HG03520 (cell line): ENCODE measurements at regions not wholly inside any gene's neighbourhood (a gene's known extent, or its start where the extent isn't known, plus 50 kb on each side); places are given as distances from the start of the nearest gene placed in this dataset.

Source experiments
- ATAC-seq: cut with Tn5 transposase; IDR thresholded peaks from one replicate; pipeline ENCODE4 v1.9.1; 2021; ENCODE audit warnings: mild to moderate bottlenecking, moderate library complexity; ENCODE audit not compliant: unreplicated experiment

DNA sequence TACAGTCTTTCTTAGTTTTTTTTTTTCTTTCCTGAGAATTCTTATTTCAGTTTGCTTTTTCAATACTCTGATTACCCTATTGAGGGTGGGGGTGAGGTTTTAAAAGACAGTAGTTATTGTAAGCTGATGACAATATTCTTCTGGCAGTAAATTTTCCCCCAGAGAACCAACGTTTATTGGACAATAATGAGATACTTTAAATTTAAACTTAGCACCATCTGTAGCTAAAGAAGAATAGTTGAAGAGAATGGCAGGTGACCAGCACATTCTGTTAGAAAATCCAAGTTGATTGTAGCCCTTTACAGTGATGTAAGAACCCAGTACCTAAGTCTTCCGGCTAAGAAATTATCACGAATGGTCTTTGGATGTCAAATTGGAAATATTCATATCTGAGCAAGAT is 364.6 kb upstream of the LYPLAL1 start:
- ATAC-seq: no peak

DNA sequence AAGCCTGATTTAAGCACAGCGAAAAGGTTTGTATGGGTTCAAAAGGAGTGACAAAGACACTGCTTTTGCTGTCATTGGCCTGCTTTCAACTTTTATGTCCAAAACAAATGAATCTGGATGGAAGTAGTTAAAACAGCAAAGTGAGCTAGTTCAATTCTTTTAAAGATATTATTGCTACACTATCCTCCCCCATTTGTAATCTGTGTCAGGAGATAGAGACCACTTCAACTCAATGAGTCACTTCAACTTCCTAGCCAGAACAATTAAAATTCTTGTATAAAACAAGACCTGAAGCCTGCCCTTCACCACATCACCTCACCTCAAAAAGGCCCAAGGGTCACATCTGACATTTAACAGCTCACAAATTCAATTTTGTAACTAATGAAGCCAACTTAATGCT is 364.1 kb upstream of the LYPLAL1 start:
- no peak for ATAC-seq

DNA sequence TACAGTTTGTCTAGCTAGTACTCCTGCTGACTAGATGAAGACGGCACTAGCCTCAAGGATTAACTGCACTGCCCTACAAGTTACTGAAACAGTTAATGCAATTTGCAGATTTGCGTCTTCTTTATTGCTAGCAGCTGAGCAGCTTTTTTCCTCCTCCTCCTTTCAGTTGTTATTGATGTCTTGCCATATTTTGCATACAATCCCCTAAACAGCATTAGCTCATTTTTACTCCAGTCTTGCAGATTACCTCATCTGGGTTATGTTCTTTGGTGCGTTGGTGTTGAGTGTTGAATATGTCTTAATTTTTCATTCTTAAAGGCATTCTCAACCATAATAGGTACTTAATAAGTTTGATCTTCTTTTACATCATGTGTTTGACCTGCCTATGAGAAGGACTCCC is 363.4 kb upstream of the LYPLAL1 start:
- no peak for ATAC-seq

DNA sequence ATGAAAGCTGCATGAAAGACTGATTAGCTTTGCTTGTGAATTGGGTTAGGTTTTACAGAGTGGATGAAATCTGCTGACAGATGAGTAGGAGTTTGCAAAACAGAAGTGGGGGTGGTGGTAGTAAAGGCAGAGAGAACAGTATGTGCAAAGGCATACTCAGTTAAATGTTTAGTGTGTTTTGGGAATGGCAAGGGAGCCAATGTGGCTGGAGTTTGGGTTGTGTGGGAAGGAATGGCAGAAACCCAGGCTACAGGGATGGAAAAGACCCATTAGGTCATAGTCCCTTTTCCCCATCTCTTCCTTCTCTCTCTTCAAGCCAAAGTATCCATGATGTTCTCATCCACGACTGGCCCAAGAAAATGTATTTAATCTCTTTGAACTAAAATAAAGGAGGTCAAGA is 362.2 kb upstream of the LYPLAL1 start:
- no peak for ATAC-seq

DNA sequence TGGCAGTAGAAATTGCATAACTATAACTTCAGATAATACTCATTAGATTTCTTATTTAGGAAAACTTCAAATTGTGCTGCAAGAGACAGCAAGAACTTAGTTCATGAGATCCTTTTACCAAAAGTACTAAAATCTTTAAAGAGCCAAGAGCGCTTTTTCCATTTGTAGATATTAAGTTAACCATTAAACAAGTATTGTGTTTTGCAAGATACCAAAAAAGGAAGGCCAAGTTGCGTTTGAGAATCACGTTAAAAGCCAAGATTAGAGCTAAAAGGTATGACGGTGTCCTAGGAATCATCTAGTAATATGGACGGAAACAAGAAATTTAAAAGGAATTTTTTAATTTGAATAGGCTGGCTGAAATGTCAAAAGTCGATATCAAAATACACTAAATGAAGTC is 361.3 kb upstream of the LYPLAL1 start:
- no peak for ATAC-seq

DNA sequence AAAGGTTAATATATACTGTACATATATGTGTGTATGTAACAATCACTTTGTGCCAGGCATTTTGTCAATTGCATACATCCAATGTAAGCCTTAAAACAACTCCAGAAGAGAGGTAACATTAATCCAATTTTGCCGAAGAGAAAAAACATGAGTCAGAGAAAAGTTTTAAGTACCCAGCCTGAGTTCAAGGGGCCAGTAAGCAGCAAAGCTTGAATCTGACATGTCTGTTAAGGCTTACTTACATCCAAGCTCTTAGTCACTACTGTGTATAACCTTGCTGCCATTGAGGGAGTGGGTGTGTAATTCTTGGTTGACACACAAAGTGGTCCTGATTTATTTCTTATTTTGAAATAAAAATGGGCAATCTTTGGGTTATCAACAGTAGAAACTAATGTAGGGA is 360.4 kb upstream of the LYPLAL1 start:
- no peak for ATAC-seq

DNA sequence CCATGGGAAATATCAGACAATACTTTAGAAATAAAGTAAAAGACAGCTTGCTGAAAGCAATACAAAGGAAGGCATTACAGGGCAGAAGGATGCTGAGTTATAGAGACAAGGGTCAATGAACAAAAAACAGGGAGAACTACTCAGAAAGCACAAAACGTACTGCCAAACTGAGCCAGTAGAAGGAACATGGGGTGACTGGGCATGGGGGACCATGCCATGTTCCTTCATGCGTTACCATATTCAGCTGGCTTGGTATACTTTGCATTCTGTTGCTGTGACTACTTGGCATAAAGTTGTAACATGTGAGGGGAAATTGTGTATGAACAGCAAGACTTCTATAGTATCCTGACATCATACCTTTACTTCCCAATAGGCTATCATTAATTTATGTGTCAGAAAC is 358.6 kb upstream of the LYPLAL1 start:
- no peak for ATAC-seq

DNA sequence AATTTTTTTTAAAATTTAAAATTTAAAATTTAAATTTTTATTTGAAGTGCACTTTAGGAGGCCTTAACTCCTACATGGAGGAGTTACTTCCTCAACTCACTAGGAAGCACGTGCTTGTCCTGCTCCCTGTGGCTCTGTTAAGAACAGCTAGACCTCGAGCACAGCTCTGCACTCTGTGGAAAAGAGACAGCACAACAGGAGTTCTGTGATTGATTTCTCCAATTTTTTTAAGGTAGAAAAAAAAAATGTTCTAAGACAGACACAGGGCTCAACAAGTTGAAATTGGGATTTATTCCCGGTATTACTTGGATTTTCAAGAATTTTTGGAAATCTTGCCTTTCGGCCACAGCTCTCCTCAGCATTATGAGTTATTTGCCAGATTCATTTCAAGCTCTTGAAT is 356.6 kb upstream of the LYPLAL1 start:
- ATAC-seq: no peak

DNA sequence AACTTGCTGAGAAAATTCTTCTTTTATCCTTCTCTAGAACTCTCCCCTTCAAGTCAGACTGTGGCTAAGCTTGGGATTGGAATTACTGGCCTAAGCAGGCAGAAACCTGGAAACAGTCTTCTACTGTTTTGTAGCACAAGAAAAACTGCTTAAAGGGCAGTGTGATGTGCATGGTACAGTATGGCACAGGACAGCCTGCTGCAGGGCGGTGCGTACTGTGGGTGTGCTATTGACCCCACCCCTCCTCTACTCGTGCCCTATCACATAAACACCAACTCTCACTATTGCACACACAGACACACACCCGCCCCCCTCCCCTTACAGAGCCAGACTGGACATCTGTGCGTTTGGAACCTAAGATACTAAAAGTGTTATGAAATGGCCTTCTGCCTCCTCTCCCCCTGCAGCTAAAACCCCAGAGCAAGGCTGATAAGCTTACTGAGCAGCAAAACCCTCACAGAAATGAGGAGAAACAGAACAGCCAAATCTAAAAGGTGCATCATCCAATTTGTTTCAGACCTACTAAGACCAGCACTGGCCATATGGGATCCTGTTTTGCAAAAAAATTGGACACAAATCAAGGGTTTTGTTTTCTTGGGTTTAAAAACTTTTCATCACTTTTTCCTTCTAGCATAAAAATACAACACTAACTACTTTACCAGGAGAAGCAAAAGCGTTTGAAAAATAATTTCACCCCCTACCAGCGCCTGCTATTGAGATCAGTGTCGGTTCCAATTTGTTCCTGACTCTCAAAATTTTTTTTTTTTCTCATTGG is 355.8 kb upstream of the LYPLAL1 start:
- ATAC-seq: no peak

DNA sequence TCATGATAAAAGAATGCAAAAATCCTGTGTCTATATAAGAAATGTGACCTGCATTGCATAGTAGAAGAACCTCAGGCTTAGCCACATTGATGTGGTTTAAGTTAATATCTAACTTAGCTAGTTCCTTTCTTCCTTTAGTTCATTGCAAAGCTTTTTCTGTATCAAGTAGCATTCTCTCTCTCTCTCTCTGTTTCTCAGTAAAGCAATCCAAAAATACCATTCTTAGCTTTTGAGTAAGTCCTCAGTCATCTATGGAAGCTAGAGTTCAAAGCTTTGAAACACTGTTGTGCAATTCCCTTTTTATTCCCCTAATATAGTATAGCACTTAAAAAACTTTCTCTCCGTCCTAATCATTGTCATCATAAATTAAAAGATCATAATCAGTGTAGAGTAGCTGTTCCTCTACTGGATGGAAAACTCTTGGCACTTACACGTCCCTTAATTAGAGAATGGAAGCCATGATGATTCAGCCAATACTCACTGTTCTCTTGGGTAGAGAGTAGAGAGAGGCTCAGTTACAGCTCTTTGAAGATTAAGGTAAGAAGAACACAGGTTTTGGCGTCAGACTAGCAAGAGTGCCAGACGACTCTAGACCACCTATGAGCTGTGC is 350.3 kb upstream of the LYPLAL1 start:
- no peak for ATAC-seq

DNA sequence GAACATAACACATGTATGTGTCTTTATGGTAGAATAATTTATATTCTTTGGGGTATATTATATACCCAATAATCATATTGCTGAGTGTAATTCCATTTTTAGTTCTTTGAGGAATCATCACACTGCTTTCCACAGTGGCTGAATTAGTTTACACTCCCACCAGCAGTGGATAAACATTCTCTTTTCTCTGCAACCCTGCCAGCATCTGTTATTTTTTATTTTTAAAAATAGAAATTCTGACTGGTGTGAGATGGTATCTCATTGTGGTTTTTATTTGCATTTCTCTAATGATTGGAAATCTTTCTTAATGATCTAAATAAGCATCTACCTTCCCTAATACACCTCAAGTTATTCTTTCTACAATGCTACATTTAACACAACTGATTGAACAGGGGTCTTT is 346.2 kb upstream of the LYPLAL1 start:
- ATAC-seq: no peak

DNA sequence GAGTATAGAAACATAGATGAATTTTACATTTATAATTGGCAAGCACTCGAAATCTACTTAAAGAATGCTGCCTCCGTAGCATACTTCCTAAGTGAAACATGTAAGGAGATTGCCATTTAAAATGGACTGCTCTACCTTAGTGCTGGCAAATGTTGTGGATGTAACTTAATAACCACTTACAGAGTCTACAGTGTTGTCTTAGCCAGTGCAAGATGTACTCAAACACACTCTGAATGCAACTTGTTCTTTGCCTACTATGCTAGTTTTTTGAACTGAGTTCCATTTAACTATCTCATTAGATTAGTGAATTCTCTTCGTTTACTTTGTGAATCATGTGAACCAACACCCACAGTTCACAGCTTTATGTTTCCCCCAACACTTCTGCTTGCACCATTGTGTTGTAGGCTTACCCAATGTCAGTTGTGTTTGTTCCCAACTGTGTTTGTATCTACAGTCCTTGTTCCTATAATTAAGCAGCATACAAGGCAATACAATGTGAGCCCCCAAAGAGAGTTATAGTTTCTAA is 345.5 kb upstream of the LYPLAL1 start:
- ATAC-seq: no peak

DNA sequence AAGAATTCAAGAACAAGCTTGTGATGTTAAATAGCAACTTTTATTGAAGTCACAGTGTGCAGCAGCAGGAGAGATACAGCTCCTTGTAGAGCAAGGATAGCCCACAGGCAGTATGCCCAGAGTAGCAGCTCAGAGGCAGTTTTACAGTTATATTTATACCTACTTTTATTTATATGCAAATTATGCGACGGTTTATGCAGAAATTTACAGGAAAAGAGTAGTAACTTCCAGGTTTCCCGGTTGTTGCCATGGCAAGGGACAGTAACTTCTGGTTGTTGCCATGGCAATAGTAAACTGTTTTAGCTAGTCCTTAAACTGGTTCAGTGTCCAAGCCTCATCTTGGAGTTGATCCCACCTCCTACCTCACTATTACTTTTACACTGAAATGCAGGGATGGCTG is 344.6 kb upstream of the LYPLAL1 start:
- no peak for ATAC-seq

DNA sequence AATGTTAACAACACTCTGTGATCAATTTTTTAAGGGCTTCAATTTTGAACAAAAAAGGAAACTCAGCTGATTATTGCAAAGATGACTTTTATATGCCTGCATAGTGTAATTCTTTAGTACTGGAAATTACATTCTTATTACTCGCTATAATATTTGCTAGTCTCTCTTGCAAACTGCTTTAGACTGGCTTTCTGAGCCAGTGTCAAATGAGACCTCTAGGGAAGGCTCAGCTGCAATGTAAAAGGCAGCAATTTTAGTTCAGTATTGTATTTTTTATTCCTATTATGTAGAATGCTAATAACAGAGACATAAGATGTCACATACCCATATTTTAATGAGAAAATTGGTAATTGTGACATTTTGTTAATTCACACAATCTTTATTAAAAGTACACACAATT is 338.1 kb upstream of the LYPLAL1 start:
- ATAC-seq: no peak

DNA sequence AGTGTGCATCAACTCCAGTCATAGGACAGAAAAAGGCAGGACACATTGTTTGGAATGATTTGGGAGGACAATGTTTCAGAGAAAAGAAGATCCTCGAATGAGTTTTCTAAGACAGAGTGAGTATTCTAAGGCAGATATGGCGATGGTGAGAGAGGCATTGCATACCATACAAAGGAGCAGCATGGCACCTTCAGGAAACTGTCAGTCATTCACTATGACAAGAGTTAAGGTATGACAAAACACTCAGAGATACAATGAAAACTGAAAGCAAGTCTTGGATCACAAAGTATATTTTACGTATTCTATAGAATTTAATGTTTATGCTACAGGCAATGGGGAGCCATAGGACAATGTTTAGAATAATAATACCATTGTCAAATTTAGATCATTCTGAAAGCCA is 337.4 kb upstream of the LYPLAL1 start:
- ATAC-seq: no peak

DNA sequence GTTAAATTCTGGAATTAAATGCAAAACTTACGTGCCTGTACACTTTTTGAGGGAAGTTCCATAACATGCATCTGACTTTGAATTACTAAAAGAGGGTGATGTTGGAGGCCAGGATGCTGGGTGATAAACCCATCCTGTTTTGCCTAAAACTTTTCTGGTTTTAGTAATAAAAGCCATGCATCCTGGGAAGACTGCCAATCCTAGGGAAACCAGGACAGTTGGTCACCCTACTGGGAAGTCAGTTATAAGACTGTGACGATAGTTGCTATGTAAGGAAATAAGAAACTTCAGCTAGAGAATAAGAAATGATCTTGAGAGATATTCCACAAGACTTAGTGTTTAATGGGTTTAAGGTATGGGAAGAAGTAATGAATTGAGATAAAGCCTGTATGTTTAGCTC is 336.6 kb upstream of the LYPLAL1 start:
- ATAC-seq: no peak

DNA sequence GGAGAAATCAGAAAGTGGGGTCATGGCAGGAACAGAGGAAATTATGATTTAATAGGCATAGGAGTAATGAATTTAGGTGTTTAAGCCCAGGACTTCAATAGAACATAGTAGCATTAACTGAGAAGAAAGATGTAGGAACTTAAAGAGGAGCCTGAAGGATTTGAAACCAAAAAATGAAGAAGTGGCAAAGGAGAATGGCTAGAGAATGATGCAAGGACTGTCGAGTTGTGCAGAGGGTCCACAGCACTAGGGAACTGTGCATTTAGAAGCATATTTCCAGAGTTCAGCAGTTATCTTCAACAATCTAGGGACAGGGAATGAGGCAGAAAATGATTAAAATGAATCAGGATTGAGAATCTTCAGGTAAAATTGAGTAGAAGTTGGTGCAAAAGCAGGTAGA is 328.1 kb upstream of the LYPLAL1 start:
- no peak for ATAC-seq

DNA sequence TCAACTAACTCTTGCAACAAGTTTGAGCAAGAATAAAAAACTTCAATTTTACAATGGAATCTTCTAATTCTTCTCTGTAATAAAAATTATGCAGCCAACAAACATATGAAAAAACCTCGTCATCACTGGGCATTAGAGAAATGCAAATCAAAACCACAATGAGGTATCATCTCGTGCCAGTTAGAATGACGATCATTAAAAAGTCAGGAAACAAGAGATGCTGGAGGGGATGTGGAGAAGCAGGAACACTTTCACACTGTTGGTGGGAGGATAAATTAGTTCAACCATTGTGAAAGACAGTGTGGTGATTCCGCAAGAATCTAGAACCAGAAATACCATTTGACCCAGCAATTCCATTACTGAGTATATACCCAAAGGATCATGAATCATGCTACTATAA is 327.5 kb upstream of the LYPLAL1 start:
- ATAC-seq: no peak

DNA sequence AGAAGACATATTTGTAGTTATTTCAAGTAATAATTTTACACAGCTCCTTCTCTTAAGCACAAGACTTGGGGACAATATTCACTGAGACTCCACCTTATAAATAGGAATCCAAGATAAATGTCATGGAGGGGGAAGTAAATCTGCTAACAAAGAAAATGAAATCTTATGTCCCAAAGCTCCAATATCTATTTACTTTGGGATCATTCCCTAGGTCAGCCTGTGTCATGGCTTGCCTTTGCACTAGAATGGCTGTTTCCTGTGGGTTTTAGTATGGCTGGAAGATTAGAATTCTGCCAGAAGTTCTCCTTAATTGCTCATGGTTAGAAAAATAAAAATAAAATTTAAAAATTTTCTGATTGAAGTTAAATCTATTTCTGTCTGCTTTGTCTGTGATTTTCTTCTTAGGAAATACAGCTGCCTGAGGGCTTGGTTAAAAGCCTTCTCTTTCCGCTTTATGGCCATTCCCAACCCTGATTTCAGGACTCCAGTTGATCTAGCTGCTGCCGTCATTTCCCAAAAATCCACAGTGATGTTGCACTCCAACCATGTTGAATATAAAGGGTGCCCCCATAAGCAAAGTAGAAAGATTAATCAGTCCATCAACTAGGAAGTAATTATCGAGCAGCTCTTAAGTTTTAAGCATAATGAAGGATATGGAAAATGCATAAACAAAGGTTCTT is 326.4 kb upstream of the LYPLAL1 start:
- ATAC-seq: no peak

DNA sequence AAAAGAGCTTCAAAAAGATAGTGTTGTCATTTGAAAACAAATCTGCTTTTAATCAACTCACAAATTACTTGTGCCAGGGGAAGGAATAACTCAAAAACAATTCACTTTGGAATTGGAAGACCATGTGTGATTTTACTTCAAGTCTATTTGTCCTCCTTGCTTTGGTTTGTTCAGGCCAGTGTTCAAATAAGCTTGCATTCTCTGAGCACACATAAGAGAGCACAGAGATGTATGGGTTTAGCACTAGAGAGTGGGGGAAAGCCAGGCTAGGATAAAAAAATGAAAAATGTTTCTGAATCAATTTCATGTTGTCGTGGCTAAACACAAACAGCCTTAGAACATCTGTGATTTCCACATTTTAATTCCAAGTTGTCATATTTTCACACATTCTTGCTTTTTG is 325.7 kb upstream of the LYPLAL1 start:
- no peak for ATAC-seq

DNA sequence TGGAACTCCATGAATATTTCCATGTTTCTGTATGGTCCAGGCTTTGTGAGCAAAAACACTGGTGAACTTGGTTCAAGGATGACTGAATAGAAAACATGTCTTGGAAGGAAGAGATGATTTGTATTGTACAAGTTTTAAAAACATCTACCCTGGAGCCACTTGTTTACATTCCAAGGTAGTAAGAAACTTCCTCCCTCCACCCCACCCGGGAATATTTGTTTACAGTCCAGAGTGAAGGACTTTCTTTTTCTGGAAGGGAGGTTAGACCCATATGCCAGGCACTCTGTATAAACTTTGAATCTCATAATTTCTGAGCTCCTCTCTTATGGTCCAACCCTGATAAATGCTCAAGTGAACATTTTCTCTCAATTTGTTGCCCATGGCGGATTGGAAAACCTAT is 323.3 kb upstream of the LYPLAL1 start:
- ATAC-seq: no peak

DNA sequence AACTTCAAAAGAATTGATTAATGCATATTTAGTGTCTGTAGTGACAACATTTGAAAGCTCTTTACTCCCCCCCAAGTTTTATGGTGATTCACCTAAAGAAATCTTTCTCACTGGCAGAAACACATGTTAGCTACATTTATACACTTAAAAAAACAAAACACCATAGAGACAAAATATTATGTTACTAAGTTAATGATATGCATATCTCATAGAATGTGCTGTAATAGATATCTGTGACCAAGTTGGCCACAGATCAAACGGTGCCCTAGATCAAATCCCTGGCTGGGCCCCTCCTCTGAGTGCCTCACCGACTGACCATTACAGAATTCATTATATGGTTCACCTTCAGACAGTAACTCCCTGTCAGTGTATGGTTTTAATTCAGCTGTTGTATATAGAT is 322.1 kb upstream of the LYPLAL1 start:
- ATAC-seq: no peak
